Dermis blood vessel endothelial cell (primary cell): ENCODE measurements at regions not wholly inside any gene's neighbourhood (a gene's known extent, or its start where the extent isn't known, plus 50 kb on each side); places are given as distances from the start of the nearest gene placed in this dataset.
"Not testable (repeated sequence)": the region's sequence is repeated elsewhere in the genome, so short reads cannot be mapped to it uniquely, and the experiment has no call there.

Source experiments
- DNase-seq: peaks from one replicate; pipeline ENCODE4 v3.0.0; 2010

DNA sequence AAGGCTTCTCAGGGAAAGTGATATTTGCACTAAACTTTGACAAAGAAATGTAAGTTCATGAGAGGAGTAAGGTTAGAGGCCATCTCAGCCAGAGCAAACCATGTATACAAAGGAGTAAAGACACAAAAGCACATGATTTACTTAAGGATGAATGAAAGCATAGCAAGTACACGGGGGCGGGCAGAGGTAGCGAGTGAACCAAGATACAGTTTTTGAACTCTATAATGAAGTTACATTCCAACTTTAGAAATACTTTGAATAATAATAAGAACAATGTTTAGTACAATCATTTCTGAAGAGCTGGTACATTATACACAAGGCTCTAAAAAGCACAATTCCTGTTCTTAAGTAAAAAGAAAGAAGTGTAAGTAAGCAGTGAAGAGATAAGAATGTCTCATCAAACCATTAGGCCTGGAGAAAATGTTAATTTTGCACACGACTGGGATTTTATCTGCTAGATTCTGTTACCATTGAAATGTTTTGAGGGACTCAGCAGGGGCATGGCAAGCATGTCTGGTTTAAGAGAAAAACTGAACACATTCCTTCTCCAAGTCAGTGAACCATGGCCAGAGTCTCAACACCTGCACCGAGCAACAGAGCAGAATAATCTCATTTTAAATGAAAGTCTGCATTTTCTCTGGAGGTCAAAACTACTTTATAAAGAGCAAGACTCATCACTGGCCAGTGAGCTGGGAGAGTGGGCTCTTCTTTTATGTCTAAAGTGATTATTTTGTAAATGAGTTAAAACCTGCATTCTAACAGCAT is 147.6 kb upstream of the TRPM3 start:
- DNase-seq = no peak

DNA sequence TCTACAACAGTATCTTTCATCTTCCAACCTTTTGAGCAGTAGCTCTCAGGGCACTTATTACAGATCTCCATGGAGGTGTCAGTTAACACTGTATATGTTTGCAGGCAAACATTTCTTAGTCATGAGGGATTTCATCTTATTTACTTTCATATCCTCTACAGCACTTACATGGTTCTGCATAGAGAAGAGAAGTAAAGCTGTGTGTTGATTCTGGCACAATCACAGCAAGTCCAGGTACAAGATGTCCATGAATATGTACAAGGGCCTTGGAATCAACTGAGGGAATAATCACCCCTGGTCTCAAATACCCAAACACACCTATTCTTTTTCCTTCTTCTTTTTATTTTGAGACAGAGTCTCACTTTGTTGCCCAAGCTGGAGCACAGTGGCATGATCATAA is 142.0 kb upstream of the TRPM3 start:
- DNase-seq = no peak

- not testable (repeated sequence) for DNase-seq
These were observed 139.0 kb upstream of the TRPM3 start for GRCh38 chr9:71260419-71260818.

GRCh38 chr9:71254592-71255277 is 133.3 kb upstream of the TRPM3 start:
- no peak for DNase-seq

GRCh38 chr9:71253011-71253410 is 131.6 kb upstream of the TRPM3 start:
- DNase-seq = no peak

GRCh38 chr9:71250581-71250980 is 129.2 kb upstream of the TRPM3 start:
- no peak for DNase-seq

GRCh38 chr9:71249729-71250317 is 128.4 kb upstream of the TRPM3 start:
- DNase-seq = peak; percentile 81

DNA sequence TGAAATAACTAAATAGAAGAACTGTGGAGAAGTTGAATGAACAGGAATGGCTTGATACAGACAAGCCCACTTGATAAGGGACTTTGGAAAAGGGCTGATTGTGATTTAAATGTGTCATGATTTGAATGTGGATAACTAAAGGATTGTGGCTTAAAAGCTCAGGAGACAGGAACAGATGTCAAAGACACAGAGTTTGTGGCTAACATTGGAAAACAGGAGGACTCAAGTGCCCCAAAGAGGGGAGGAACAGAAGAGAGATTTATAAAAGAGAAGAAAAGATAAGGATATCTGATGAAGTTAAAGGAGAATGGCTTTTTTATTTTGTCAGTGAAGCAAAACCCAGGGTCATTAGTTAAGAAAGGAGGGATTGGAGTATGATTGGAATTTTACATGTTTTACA is 124.2 kb upstream of the TRPM3 start:
- DNase-seq = no peak

DNA sequence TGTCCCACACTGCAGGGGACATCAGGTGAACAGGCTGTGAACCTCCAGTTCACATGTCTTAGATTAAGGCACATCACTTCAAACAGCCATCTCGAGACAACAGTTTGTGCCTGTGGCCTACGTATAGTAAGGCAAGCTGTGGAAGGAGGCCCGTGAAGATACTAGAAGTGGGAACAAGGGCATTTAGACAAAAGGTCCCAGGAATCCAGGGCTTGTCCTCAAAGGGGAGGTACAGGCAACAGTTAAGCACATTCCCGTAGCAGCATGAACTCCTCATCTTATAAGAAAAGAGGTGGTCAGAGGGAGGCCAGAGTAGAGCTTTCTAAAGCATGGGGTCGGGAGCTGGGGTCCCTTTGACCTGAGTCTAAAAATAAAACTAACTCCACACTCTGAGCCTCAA is 122.5 kb upstream of the TRPM3 start:
- no peak for DNase-seq

DNA sequence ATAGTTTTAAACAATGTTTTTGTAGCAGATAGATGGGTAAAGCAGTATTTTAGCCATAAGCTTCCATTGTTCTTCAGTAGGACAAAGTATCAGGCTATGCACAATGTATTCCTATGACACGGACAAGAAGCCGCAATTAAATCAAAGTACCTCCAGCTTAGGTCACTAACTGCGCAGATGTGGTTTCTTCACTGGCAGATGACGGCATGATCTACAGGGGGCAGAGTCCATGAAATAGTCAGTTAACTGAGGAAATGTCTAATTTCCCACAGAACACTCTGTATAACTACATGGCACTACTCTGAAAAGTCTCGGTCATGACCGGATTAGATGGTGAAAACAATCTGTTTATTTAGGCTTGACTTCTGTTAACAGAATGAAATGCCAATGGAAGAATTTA is 120.7 kb upstream of the TRPM3 start:
- no peak for DNase-seq

- DNase-seq = no peak
These were observed 115.6 kb upstream of the TRPM3 start for GRCh38 chr9:71237051-71237450.

- no peak for DNase-seq
These were observed 112.2 kb upstream of the TRPM3 start for GRCh38 chr9:71233646-71234045.

DNA sequence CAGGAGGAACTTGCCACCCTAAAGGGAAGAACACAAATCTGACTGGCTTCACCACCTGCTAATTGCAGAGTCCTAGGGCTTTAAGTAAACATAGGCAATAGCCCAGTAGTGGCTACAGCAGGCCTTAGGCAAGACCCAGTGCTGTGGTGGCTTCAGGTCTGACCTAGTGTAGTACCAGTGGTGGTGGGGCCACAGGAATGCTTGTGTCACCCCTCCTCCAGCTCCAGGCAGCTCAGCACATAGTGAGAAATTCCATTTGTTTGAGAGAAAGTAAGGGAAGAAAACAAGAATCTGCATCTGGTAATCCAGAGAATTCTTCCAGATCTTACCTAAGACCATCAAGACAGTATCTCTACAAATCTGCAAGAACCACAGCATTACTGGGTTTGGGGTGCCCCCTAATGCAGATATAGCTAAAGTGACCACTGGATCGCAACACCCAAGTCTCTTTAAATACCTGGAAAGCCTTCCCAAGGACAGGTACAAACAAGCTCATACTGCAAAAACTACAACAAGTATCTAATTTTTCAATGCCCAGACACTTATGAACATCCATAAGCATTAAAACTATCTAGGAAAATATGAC is 102.6 kb upstream of the TRPM3 start:
- DNase-seq = peak; percentile 20

DNA sequence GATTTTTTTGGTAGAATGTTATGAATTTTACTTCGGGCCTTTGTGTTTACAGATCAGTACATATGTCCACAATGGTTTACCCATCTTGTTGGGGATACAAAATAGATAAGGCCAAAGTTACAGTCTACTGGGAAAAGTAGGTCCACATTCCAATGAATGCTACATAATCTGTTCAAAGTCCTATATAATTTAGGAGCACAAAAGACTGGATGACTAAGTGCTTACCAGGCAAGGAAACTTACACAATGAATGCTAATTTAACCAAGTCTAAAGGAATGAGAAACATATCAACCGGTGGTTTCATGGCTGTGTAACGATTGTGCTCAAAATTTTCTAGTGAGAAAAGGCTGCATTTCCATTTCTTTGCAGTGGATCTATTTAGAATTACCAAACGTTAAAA is 97.4 kb upstream of the TRPM3 start:
- no peak for DNase-seq

DNA sequence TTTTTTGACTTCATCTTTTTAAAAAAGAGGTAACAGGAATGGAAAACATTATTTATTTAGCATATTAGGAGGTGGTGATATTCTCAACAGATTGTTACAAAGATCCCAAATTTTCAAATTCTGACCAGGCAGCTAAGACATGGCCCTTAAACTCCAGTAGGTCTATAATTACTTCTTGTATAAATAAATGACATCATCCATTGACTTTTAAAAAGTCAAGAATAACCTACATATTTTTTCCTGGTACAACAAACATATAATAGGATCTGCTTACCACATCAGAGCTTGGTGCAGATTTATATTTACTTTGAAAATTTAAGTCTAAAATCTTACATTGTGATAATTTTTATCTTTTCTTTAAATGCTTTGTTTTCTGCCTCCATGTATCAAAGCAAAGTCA is 92.2 kb upstream of the TRPM3 start:
- DNase-seq = no peak

DNA sequence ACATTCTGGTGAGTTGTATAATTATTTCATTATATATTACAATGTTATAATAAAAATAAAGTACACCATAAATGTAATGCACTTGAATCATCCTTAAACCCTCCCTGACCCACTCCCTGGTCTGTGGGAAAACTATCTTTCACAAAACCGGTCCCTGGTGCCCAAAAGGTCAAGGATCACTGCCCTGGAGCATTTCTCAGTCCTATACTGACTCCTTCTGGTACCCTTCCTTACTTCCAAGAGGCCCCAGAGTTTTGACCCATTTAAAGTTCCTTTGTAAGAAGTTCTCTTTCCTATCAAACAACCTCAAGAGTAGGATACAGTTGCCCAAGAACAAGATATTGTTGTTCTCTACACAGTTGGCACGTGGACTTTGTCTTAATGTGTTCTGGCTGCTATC is 88.9 kb upstream of the TRPM3 start:
- DNase-seq = no peak

- DNase-seq = no peak
These were observed 88.5 kb upstream of the TRPM3 start for GRCh38 chr9:71209890-71210289.

- no peak for DNase-seq
These were observed 81.5 kb upstream of the TRPM3 start for GRCh38 chr9:71202931-71203330.

- no peak for DNase-seq
These were observed 70.3 kb upstream of the TRPM3 start for GRCh38 chr9:71191708-71192107.

- DNase-seq = no peak
These were observed 61.8 kb upstream of the TRPM3 start for GRCh38 chr9:71183251-71183650.

- DNase-seq = no peak
These were observed 57.8 kb upstream of the TRPM3 start for GRCh38 chr9:71179183-71179582.

DNA sequence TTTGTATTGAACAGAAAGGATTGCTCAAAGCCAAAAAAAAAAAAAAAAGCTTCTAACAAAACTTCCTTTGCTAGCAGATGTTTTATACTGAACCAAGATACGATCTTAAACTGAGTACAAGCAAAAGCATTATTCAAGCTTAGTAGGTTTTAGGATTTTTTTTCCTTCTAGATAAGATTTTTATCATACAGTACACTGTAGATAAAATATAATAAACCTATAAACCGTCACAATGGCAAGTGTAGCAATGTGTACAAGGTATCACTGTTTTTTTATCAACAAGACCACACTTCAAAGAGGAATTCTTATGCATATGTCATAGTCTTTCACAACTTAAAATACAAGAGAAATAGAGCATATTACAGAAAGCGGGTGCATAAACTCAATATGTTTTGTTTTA is 56.5 kb upstream of the TRPM3 start:
- DNase-seq = no peak

GRCh38 chr9:71171517-71171916 is 50.1 kb upstream of the TRPM3 start:
- no peak for DNase-seq
